ENCODE measurements at regions not wholly inside any gene's neighbourhood (a gene's known extent, or its start where the extent isn't known, plus 50 kb on each side); places are given as distances from the start of the nearest gene placed in this dataset.

DNA sequence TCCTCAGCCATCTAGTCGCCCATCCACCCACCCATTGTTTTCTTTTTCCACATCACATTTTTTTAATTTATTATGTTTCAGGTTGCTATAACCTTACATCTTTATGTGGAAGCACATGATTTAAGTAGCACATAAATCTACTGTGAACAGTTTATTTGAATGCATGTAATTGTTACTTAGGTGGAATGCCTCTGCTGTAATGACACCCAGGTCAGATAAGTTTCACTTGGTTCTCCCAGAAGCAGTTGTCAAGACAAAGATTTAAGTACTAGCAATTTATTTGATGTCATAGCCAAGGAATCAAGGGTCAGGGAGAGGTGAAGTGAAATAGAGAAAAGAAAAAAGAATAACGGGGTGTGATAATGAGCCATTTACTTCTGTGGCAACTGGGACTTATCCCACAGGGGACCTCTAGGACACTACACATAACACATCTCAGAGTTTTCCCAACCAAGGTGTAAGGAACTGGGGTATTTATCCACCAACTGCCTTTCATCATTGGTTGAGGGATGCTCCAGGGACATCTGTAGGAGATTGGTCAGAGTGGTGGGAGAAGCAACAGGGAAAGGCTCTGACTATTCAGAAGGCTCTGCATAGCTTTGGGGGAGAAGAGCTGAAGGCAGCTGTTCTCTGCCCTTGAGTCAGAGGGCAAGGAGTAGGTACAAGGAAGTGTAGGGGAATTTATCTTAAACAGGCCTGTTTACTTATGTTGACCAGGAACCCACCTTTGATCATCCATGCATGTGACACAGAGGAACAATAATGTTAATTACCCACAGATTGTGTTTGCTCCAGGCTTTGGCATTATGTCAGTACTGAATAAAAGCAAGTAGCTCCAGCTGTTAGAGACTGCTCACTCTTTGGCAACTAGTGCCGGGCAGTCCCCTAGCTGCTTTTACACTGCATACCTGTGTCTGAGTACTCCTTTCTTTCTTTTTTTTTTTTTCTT, 94.8 kb downstream of the CD200R1L start:
- TF ChIP-seq ZFX (IDR thresholded peaks at IDR 0.05; ENCODE audit: borderline replicate concordance), result no peak
- TF ChIP-seq, protein P1, sequence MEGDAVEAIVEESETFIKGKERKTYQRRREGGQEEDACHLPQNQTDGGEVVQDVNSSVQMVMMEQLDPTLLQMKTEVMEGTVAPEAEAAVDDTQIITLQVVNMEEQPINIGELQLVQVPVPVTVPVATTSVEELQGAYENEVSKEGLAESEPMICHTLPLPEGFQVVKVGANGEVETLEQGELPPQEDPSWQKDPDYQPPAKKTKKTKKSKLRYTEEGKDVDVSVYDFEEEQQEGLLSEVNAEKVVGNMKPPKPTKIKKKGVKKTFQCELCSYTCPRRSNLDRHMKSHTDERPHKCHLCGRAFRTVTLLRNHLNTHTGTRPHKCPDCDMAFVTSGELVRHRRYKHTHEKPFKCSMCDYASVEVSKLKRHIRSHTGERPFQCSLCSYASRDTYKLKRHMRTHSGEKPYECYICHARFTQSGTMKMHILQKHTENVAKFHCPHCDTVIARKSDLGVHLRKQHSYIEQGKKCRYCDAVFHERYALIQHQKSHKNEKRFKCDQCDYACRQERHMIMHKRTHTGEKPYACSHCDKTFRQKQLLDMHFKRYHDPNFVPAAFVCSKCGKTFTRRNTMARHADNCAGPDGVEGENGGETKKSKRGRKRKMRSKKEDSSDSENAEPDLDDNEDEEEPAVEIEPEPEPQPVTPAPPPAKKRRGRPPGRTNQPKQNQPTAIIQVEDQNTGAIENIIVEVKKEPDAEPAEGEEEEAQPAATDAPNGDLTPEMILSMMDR (IDR thresholded peaks at IDR 0.05), result no peak
- H3K27ac ChIP-seq, result no peak overlapping the region

DNA sequence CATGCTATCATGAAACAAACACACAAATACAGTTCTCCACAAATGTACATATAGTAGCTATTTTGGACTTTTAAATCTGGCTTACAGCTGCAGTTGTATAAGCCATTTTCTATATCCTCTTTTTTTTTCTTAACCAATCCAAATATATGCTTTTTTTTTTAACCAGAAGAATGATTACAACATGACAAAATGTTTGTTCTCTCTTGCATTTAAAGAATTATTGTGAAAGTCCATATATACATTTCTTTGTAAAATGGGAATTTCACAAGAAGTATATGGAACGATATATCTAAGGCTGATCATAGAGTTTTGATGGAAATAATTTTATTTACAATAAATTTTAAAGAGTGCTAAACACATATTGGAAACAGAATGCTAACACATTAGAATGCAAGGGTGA, 95.6 kb downstream of the CD200R1L start:
- no peak for TF ChIP-seq ZFX (IDR thresholded peaks at IDR 0.05; ENCODE audit: borderline replicate concordance)
- TF ChIP-seq, protein P1 (IDR thresholded peaks at IDR 0.05), result no peak
- no peak overlapping the region for H3K27ac ChIP-seq

DNA sequence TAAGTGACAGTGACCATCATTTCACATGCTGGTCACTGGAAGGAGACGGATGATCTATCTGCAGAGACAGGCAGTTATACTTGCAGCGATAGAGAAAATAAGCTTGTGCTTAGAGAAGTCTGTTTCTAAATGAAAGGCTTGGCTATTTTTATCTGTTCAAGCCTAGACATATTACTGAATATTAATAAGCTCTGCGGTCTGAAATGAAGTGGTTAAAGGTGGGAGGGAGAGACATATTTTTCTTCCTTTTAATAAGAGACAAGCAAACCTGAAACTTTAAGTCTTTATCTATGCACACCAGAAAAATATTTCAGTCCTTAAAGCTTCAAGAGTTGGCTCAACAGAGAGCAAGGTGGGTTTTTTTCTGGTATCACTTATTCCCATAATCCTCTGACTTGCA, 99.0 kb downstream of the CD200R1L start:
- H3K27ac ChIP-seq, result no peak overlapping the region
- TF ChIP-seq ZFX (IDR thresholded peaks at IDR 0.05; ENCODE audit: borderline replicate concordance), result no peak
- TF ChIP-seq, protein P1 (IDR thresholded peaks at IDR 0.05), result no peak

DNA sequence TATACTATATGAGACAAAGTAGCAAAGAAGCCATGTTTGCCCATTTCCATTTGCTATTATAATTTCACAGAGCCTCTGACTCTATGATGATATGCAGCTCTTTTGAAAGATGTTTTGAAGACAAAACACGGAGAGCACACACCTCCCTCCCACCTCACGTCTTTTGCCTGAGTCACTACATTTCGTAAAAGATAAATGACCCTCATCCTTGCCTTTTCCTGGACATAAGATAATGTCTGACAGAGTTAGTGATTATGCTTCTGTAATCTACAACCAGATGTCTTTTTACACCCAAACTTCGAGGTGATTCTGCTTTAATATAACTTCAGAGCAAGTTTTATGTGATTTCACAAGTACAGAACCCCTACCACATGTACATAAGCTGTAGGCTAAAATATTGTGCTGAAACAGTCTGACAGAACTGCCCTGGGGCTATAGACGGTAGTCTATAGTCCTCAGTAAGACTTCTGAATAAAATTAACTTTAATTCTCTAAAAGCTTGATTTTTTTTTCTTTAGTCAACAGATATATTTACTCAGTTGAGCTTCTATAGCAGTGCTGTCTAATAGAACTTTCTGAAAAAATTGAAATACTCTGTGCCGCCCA, 99.9 kb downstream of the CD200R1L start:
- no peak for TF ChIP-seq ZFX (IDR thresholded peaks at IDR 0.05; ENCODE audit: borderline replicate concordance)
- TF ChIP-seq, protein P1 (IDR thresholded peaks at IDR 0.05), result no peak

DNA sequence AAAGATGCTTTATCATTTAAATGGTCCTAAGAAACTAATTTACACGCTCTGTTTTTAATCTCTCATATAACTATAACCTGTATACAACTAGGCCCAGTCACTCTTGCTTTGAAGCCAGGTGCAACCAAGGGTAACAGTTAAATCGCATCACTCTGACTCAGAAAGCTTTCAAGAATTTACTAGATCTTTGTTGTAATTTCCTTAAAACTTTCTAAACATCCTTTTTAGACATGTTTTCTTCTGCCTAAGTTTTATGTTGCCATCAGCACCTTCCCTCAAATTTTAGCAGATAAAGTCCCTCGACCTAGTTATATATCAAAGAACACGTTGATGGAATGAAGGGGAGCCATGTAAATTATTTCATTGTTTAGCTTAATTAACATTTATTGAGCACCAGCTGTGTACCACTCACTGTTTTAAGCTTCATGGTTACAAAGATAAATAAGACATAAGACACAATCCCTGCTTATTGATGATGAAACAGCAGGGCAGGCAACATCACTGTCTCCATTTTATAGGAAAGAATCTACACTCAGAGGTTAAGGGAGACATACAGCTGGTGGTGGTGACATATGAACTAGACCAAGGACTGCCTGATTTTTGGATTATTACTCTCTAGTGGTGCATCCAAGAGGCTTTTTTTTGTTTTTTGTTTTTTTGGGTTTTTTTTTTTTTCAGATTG, 101.0 kb downstream of the CD200R1L start:
- no peak overlapping the region for H3K27ac ChIP-seq
- no peak for TF ChIP-seq ZFX (IDR thresholded peaks at IDR 0.05; ENCODE audit: borderline replicate concordance)
- TF ChIP-seq, protein P1 (IDR thresholded peaks at IDR 0.05), result no peak

More for the DNA sequence above, 99.9 kb downstream of the CD200R1L start:
- H3K27ac ChIP-seq, result no peak overlapping the region

DNA sequence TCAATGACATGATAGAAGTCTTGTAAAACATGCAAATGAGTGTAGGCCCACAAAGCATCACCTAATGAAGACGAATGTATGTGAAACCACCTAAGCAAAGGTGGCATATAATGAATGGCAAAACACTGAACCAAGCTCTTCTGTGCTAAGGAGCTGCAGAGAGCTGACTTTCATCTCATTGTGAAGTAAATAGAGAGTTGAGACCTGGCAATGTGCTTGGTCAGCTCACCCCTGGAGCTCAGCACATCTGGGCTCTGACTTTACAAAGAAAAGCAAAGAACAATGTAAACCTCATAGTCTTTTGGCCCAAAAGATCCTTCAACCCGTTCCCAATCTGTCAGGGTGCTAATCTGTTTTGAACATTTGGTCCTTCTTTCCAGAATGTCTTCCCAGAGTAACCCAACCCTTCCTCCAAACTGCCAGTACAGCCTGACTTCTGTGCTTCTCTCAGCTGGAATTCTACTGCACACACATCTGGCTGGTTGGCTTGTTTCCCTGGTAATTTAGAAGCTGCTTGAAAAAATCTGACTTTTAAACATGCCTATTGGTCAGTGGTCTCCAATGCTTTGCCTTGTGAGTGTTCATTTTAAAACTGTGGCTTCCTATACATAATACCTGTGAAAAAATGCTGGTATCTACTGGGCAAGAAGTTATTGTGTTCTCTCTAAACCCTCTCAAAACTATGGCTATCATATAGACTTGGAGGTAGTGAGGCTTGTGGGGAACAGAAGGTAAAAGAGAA, 101.7 kb downstream of the CD200R1L start:
- no peak overlapping the region for H3K27ac ChIP-seq
- no peak for TF ChIP-seq ZFX (IDR thresholded peaks at IDR 0.05; ENCODE audit: borderline replicate concordance)
- TF ChIP-seq, protein P1 (IDR thresholded peaks at IDR 0.05), result no peak

Measured in 22Rv1 (cell line).